Epithelial cell of prostate (primary cell): ENCODE measurements at regions not wholly inside any gene's neighbourhood (a gene's known extent, or its start where the extent isn't known, plus 50 kb on each side); places are given as distances from the start of the nearest gene placed in this dataset.
"Not testable (repeated sequence)": the region's sequence is repeated elsewhere in the genome, so short reads cannot be mapped to it uniquely, and the experiment has no call there.

Experiments
- DNase-seq: peaks from one replicate; pipeline ENCODE4 v3.0.0-alpha.2; 2011; ENCODE audit warnings: low read depth, low spot score
- H3K27ac ChIP-seq: fragments of 450-650 bp; 2 replicates; pipeline ENCODE4 v1.5.1; 2017; ENCODE audit warnings: mild to moderate bottlenecking

- no peak overlapping the region for H3K27ac ChIP-seq
- DNase-seq = no peak
Observed at GRCh38 chr9:28967226-28967625, 1393.9 kb upstream of the C9orf72 start.

DNA sequence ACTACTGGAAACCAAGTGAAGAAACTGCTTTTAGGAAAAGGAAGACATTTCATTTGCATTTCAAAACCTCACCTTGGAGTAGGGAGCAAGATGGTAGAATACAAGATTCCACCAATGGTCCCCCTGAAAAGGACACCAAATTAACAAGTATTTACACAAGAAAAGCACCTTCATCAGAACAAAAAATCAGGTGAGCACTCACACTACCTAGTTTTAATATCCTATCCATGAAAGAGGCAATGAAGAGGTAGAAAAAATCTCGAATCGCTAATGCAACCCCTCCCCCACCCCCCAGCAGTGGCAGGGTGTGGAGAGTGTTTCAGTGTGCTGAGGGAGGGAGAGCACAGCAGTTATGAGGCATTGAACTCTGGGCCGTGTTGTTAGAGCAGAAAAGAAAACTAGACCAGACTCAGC, 1397.0 kb upstream of the C9orf72 start:
- no peak overlapping the region for H3K27ac ChIP-seq
- no peak for DNase-seq

DNA sequence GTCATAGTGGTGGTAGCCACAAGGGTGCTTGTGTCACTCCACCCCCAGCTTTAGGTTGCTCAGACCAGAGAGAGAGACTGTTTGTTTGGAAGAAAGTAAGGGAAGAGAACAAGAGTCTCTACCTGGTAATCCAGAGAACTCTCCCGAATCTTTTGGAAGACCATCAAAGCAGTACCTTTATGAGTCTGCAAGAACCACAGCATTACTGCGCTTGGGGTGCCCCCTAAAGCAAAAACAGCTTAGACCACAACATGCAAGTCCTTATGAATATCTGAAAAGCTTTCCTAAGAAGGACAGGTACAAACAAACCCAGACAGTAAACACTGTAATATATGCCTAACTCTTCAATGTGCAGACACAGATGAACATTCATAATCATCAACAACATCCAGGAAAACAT, 1398.6 kb upstream of the C9orf72 start:
- H3K27ac ChIP-seq = no peak overlapping the region
- no peak for DNase-seq

DNA sequence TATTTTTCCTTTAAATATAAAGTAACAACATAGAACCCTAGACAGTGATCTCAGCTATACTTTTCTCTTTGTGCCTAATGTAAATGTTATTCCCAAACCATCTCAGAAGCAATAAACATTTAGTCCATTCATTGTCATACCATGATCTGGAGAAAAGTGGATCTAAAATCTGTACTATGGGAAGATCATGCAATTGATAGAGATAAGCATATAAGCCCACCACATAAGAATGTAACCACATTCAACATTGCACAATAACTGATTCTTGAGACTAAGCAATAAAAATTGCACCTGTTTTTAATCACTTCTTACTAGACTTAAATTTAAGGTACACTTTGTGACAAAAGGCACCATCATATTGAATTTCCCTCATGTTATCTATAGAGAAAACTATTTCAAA, 1403.0 kb upstream of the C9orf72 start:
- no peak for DNase-seq
- no peak overlapping the region for H3K27ac ChIP-seq

DNA sequence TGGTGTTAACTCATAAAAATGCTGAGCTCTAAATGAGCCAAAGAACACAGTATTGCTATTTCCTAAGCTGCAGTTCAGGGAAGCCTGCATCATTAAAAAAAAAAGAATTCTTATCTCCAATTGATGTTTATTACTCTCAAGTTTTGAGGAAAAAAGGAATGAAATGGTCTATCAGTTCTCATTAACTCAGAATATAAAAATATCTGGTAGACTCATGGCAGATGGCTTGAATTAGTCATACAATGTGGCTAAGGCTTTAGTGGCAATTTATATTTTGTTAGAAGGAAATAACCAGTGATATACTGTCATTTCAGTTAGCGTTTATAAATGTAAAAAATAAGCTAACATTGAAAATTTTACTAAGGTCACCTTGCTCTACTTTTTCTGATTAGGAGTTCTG, 1403.4 kb upstream of the C9orf72 start:
- no peak overlapping the region for H3K27ac ChIP-seq
- DNase-seq = no peak

GRCh38 chr9:28981129-28981528, 1407.8 kb upstream of the C9orf72 start:
- no peak for DNase-seq
- no peak overlapping the region for H3K27ac ChIP-seq

DNA sequence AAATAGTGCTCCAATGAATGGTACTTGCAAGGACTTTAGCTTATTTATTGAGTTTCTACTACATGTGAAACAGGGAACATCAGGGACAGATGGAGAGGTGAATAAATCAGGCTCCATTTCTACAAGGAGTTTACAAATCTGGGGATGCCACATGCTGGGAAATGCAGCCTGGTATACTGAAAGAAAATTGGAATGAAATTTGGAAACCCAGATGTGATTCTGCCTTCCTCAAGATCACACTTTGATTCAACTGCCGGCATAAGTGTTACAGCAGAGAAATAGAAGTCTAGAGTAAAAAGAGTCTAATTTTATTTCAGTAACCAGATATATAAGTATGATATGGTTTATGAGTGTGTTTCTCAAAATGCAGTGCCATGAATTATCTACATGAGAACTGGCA, 1408.4 kb upstream of the C9orf72 start:
- DNase-seq = no peak
- H3K27ac ChIP-seq = no peak overlapping the region

GRCh38 chr9:28984016-28984415, 1410.7 kb upstream of the C9orf72 start:
- no peak for DNase-seq
- no peak overlapping the region for H3K27ac ChIP-seq

DNA sequence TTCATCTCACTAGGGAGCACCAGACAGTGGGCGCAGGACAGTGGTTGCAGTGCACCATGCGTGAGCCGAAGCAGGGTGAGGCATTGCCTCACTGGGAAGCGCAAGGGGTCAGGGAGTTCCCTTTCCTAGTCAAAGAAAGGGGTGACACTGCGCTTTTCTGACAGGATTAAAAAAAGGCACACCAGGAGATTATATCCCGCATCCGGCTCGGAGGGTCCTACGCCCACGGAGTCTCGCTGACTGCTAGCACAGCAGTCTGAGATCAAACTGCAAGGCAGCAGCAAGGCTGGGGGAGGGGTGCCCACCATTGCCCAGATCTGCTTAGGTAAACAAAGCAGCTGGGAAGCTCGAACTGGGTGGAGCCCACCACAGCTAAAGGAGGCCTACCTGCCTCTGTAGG, 1416.7 kb upstream of the C9orf72 start:
- not testable (repeated sequence) for DNase-seq, H3K27ac ChIP-seq

DNA sequence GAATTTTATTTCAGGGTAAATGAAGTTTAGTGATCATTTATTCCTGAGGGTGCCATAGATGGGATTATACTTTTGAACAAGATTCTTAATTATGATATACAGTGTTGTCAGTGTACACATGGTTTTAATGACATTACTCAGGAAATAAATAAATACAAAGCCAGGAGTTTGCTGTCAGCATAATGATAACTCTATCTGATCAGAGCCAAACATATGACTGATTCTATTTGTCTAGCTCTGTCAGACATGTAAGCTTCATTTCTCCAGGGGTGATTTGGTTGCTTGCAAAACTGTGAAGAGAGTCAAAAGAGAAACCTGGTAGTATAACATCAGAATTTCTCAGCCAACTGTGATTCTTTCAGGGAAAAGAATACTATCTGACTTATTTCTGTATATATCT, 1425.8 kb upstream of the C9orf72 start:
- H3K27ac ChIP-seq = no peak overlapping the region
- DNase-seq = no peak

DNA sequence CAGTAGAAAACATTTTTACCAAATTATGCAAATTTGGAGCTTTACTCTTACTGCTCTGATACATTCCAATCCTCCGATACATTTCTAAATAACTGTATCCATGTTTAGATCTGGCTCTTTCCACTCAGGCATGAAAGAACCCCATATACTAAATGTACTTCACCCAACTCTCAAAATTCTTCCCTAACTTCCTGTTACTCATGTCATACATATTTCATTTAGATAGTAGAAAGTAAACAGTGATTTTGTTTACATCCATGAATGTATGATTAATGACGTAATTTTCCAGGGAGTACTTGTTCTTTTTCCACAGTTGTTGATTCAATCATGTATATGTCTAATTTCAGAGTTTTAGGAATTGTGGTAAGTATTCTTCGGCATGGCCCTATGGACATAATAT, 1426.5 kb upstream of the C9orf72 start:
- no peak for DNase-seq
- H3K27ac ChIP-seq = no peak overlapping the region

DNA sequence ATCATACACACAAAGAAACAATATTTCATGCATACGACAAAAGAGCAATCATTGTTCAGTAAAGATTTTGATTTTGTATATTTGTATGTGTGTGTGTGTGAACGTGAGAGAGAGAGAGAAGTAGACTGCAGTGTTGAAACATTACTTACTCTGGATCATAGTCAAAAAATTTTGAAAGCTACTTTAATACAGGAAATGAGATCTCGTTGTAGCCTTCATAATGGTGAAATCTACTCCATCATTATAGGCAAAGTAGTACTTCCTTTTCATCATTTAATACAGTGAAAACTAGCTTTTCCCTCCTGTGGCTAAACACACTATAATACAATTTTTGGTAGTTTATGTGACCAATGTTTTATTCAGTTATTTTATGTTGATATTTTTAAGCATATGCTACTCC, 1427.7 kb upstream of the C9orf72 start:
- no peak for DNase-seq
- H3K27ac ChIP-seq = no peak overlapping the region

DNA sequence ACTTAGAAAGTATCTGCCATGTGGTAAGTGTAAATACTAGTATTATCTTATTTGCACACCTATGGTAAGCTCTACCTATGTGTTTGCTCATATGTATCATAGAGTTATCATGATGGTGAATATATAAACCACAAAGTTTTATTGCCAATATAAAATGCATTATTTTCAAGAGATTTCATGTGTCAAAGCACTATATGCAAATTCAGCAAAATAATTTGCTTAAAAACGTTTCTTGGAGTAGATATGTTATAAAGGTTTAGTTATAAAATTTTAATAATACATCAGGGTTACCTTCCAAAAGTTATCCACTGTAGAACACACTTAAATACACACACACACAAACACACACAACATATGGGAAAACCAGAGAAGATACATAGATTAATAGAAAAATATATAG, 1431.7 kb upstream of the C9orf72 start:
- no peak for DNase-seq
- no peak overlapping the region for H3K27ac ChIP-seq

DNA sequence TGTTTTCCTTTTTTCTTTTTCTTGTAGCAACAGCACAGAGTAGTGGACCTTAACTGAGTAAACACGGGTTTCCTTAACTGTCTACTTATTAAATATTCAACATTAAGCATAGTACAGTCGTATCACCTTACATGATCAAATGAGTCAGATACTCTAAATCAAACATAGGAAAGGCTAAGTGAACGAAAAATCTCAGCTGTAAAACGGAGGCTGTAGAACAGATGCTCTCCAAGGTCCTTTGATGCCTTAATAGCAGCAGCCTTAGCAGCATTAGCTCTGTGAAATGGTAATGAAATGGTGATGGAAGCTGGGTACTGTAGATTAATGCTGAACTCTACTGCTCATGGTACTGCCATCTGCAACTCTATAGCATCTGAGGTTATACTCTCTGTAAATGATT, 1433.3 kb upstream of the C9orf72 start:
- H3K27ac ChIP-seq = no peak overlapping the region
- no peak for DNase-seq

GRCh38 chr9:29012911-29013310, 1439.6 kb upstream of the C9orf72 start:
- H3K27ac ChIP-seq = no peak overlapping the region
- no peak for DNase-seq

DNA sequence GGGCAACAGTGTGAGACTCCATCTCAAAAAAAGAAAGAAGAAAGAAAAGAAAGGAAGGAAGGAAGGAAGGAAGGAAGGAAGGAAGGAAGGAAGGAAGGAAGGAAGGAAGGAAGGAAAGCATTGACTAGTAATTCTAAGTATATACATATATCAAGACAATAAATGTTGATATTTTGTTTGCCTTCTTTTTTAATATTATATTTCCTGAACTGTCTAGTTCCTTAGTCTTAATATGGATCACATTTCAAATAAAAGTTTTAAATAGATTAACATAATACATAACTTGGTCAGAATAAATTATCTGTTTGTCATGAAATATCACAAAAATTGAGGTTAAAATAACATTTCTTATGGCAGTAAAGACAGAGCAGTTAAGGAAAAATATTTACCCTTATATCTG, 1448.4 kb upstream of the C9orf72 start:
- H3K27ac ChIP-seq = no peak overlapping the region
- DNase-seq = no peak

DNA sequence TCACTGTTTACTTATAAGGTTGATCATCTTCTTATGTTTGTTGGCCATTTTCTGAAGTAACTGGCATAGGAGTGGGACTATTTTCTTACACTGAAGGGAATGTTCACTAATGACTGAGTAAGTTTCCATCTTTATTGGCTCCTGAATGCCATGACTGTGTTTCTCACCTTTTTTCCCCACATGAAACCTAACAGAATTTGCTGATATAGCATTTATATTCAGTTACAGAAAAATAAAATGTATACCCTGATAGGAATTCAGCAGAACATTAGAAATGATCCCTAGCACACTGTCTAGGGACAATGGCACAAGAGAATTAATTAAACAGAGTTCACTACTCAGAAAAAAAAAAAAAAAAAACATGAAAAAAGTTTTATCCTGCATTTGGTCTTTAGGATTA, 1465.1 kb upstream of the C9orf72 start:
- no peak for DNase-seq

DNA sequence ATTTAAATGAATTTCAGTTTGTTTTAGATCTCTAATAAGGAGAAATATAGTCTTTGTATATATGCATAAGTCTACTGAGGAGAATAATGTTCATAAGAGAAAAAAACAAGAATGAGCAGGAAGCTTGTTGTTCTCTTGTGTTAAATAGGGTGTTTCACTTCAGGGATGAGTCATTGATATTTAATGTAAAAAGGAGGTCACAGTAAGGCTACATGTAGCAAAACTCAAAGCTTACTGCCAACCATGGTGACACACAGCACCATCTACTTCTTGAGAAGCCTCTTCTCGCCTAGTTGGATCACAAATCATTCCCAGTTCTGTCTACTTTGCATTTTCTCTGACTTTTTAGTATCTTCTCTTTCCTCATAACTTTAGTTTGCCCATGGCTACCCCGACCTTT, 1466.0 kb upstream of the C9orf72 start:
- H3K27ac ChIP-seq = no peak overlapping the region
- peak; percentile 60 for DNase-seq

More for the DNA sequence above, 1465.1 kb upstream of the C9orf72 start:
- no peak overlapping the region for H3K27ac ChIP-seq

- H3K27ac ChIP-seq = no peak overlapping the region
- no peak for DNase-seq
Observed at GRCh38 chr9:29043072-29043471, 1469.8 kb upstream of the C9orf72 start.

- no peak overlapping the region for H3K27ac ChIP-seq
- DNase-seq = peak; percentile 60
Observed at GRCh38 chr9:29044959-29045358, 1471.7 kb upstream of the C9orf72 start.

GRCh38 chr9:29060041-29060440, 1486.8 kb upstream of the C9orf72 start:
- DNase-seq = no peak
- H3K27ac ChIP-seq = no peak overlapping the region

DNA sequence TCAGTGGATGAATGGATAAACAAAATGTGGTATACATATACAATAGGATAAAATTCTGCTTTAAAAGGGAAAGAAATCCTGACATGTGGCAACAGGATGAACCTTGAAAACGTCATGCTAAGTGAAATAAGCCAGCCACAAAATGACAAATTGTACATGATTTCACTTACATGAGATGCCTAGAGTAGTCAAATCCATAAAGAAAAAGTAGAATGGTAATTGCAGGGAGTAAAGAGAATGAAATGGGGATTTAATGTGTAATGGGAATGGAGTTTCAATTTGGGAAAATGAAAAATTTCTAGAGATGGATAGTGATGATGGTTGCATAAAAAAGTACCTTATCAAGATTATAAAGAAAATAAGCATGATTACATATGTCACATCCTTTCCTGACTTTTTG, 1489.2 kb upstream of the C9orf72 start:
- DNase-seq = no peak
- no peak overlapping the region for H3K27ac ChIP-seq

DNA sequence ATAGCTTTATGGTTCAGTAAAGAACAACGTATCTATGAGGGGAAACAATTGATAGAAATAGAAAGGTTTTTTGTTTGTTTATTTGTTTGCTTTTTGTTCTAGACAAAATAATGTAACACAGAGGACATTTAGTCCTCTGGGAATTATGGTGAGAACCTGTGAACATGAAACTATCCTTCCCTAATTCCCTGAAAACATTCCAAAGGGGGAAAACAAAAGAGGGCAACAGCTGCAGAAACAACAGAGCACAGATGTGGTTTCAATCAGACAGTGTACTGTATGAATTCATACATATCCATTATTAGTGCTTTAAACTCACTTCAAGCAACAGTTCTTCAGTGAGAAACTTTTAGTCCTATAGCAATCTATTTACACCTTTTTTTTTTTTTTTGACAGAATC, 1489.8 kb upstream of the C9orf72 start:
- no peak for DNase-seq
- no peak overlapping the region for H3K27ac ChIP-seq
